SK-N-MC (cell line): ENCODE measurements at regions not wholly inside any gene's neighbourhood (a gene's known extent, or its start where the extent isn't known, plus 50 kb on each side); places are given as distances from the start of the nearest gene placed in this dataset.

Experiments used
- EZH2 ChIP-seq: fragments of 200-600 bp; sonication (generic); IDR thresholded peaks from one replicate; pipeline ENCODE4 v1.6.1; 2017; ENCODE audit warnings: antibody characterized with exemption
- FOXP2 ChIP-seq: optimal IDR thresholded peaks from 2 replicates; pipeline ENCODE3; 2011; ENCODE audit warnings: mild to moderate bottlenecking, moderate library complexity; ENCODE audit not compliant: insufficient read depth; ENCODE audit errors: extremely low read length, control extremely low read depth
- POLR2AphosphoS5 ChIP-seq: IDR thresholded peaks from 2 replicates; pipeline ENCODE4 v1.6.1; 2012; ENCODE audit warnings: mild to moderate bottlenecking, low read depth, low read length, borderline replicate concordance

DNA sequence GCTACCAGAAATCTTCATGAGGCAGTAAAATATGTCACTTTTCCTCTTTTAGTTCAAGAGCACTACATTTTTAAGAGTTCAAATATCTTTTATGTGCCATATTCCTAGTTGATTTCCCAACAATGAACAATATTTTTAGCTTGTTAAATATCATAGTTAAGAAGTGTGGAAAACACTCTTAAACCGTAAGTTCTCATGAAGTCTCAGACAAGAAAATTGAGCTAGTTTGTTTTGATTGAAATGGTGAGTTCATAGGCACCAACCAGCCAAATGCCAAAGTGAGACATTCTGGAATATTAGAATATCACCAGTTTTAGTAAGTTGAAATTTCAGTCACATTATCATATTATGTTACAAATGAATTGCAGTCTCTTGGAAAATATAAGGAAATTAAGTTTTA is 277.2 kb upstream of the HSF2 start:
- TF ChIP-seq EZH2 (no peak), POLR2AphosphoS5 (no peak), FOXP2 (no peak)
